Smooth muscle cell (in vitro differentiated cells): ENCODE measurements at regions not wholly inside any gene's neighbourhood (a gene's known extent, or its start where the extent isn't known, plus 50 kb on each side); places are given as distances from the start of the nearest gene placed in this dataset.

Source experiments
- DNase-seq: peaks from one replicate; lab custom pipeline; 2025; ENCODE audit not compliant: unreplicated experiment; lab: John Stamatoyannopoulos, UW
- H2AFZ ChIP-seq: fragments of 200-600 bp; sonication (generic); 2 replicates; pipeline ENCODE4 v1.6.0; 2016; ENCODE audit warnings: antibody characterized with exemption, low read depth, mild to moderate bottlenecking
- H3F3A ChIP-seq: fragments of 200-600 bp; sonication (generic); 2 replicates; pipeline ENCODE4 v1.6.0; 2017; ENCODE audit warnings: antibody characterized with exemption, low read depth
- H3K27ac ChIP-seq: fragments of 200-600 bp; sonication (generic); 2 replicates; pipeline ENCODE4 v1.5.1; 2016; ENCODE audit warnings: low read depth, mild to moderate bottlenecking
- H3K27me3 ChIP-seq: fragments of 200-600 bp; sonication (generic); 2 replicates; pipeline ENCODE4 v1.6.1; 2016; ENCODE audit warnings: low read depth, mild to moderate bottlenecking
- H3K36me3 ChIP-seq: fragments of 200-600 bp; sonication (generic); 2 replicates; pipeline ENCODE4 v1.5.1; 2016; ENCODE audit warnings: low read depth
- H3K4me1 ChIP-seq: fragments of 200-600 bp; sonication (generic); 2 replicates; pipeline ENCODE4 v1.5.1; 2016; ENCODE audit warnings: low read depth
- H3K4me2 ChIP-seq: fragments of 200-600 bp; sonication (generic); 2 replicates; pipeline ENCODE4 v1.6.0; 2016; ENCODE audit warnings: mild to moderate bottlenecking
- H3K4me3 ChIP-seq: fragments of 200-600 bp; sonication (generic); 2 replicates; pipeline ENCODE4 v1.5.1; 2016; ENCODE audit warnings: mild to moderate bottlenecking
- H3K79me2 ChIP-seq: fragments of 200-600 bp; sonication (generic); 2 replicates; pipeline ENCODE4 v1.6.0; 2016; ENCODE audit warnings: low read depth, mild to moderate bottlenecking
- H3K9ac ChIP-seq: fragments of 200-600 bp; sonication (generic); 2 replicates; pipeline ENCODE4 v1.6.0; 2016; ENCODE audit warnings: low read depth
- H3K9me3 ChIP-seq: fragments of 200-600 bp; sonication (generic); replicated peaks from 2 replicates; pipeline ENCODE4 v1.5.1; 2016; ENCODE audit warnings: low read depth
- H4K20me1 ChIP-seq: fragments of 200-600 bp; sonication (generic); 2 replicates; pipeline ENCODE4 v1.6.0; 2016; ENCODE audit warnings: low read depth
- WGBS: methylation state at CpG from one replicate; pipeline ENCODE4 v1.1.7; 2016; ENCODE audit warnings: low lambda C conversion rate; 5-methylcytosine and 5-hydroxymethylcytosine counted together
- TF ChIP-seq, protein P1 (sequence below): fragments of 200-600 bp; sonication (generic); IDR thresholded peaks from 2 replicates; pipeline ENCODE4 v1.5.1; 2017; ENCODE audit warnings: borderline replicate concordance, mild to moderate bottlenecking, antibody characterized with exemption; ENCODE audit not compliant: insufficient read depth, poor library complexity, severe bottlenecking

DNA sequence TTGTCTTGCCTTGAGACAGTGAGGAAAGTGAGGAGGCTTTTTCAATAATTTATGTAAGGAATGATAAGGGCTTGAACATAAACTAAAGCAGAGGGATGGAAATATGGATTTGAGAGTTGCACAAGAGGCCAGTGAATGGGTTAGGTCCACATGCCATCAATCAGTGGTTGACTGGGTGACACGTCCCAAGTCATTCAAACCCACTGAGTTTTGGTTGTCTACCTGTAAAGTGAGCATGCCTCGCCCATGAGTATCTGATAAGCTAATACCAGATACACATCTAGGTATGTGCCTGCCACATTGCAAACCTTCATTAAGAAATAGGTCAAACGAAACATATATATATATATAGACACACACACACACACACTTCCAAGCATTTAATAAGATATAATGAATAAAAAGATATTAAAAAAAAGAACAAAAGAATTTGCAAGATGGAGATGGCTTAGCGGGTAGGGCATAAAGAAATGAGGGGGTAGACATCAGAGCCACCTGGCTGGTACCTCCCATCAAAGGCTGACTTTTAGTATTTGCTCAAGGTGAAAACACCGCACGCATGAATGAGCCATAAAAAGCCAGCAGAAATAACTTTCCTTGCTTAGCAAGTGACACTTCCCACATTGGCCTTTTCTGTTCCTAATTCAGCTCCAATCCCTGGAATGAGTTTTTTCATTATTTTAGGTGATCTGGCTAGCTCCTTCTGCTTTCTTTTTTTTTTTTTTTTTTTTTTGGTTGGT, 109.1 kb upstream of the GGTLC1 start:
- Histone ChIP-seq H3K9ac (no peak overlapping the region), H3K4me3 (no peak overlapping the region), H2AFZ (no peak overlapping the region), H3K4me1 (peaks cover 20% of the 10 kb centered on the region), H4K20me1 (no peaks in the 10 kb centered on the region), H3K27ac (no peak overlapping the region), H3K27me3 (no peaks in the 10 kb centered on the region), H3K79me2 (no peaks in the 10 kb centered on the region), H3K9me3 (no peaks in the 10 kb centered on the region), H3F3A (peaks cover 21% of the 10 kb centered on the region), H3K36me3 (no peaks in the 10 kb centered on the region), H3K4me2 (peak overlapping the region; percentile 56)
- no peak for DNase-seq
- 85% methylated on average over 6 of the region's 6 CpGs for WGBS
- TF ChIP-seq, protein P1, sequence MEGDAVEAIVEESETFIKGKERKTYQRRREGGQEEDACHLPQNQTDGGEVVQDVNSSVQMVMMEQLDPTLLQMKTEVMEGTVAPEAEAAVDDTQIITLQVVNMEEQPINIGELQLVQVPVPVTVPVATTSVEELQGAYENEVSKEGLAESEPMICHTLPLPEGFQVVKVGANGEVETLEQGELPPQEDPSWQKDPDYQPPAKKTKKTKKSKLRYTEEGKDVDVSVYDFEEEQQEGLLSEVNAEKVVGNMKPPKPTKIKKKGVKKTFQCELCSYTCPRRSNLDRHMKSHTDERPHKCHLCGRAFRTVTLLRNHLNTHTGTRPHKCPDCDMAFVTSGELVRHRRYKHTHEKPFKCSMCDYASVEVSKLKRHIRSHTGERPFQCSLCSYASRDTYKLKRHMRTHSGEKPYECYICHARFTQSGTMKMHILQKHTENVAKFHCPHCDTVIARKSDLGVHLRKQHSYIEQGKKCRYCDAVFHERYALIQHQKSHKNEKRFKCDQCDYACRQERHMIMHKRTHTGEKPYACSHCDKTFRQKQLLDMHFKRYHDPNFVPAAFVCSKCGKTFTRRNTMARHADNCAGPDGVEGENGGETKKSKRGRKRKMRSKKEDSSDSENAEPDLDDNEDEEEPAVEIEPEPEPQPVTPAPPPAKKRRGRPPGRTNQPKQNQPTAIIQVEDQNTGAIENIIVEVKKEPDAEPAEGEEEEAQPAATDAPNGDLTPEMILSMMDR: no peak

DNA sequence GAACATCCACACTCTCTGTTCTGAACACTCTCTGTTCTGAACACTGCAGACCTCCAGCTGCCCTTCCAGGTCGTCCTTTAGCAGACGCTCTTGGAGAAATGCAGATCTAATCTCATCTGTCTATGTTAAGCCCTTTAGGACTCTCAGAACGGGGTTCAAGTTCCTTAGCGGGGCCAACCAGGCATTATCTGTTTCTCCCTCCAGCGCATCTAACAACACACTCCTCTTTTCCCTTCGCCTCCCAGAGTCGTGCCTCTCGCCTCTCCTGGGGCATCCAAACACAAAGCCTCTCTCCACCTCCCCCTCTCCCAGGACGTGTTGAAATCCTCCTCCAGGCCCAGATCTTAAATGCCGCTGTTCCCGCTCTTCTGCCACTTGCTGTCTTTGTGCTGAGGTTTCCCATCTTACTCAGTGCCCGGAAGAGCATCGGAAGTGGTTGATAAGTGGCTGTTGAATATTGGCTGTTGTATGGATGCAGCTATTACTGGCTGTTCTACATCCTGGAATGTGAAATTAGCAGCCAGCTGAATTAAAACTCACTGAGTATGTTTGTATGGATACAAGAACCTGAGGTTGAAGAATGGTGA, 108.4 kb upstream of the GGTLC1 start:
- H4K20me1 ChIP-seq: no peaks in the 10 kb centered on the region
- H3K9ac ChIP-seq: no peak overlapping the region
- DNase-seq: no peak
- peak overlapping the region; percentile 56 for H3K4me2 ChIP-seq
- H3K9me3 ChIP-seq: no peaks in the 10 kb centered on the region
- H3F3A ChIP-seq: peaks cover 21% of the 10 kb centered on the region
- 16% methylated on average over 13 of the region's 13 CpGs for WGBS
- H3K79me2 ChIP-seq: no peaks in the 10 kb centered on the region
- H3K4me3 ChIP-seq: no peak overlapping the region
- no peaks in the 10 kb centered on the region for H3K36me3 ChIP-seq
- H3K4me1 ChIP-seq: peaks cover 20% of the 10 kb centered on the region
- TF ChIP-seq, protein P1: no peak
- H3K27me3 ChIP-seq: no peaks in the 10 kb centered on the region
- peak overlapping the region; percentile 54 for H3K27ac ChIP-seq
- peak overlapping the region; percentile 57 for H2AFZ ChIP-seq

DNA sequence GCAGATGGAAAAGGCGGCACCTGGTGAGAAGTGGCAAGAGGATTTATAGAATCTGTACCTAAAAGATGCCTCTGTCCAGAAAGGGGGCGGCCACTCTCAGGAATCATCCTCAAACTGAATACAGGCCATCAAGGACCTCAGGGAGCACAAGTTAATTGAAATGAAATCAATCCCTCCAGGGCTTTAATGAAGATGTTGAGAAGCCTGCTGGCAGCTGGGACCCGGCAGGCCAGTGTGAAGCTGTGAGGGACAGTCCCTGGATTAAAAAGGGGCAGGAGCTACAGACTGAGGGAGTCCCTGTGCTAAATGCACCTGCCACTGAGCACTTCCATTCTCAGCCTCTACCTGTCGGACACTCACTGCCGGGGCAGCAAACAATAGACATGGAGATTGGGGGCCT, 107.7 kb upstream of the GGTLC1 start:
- Histone ChIP-seq H2AFZ (no peak overlapping the region), H3K4me1 (peaks cover 20% of the 10 kb centered on the region), H3K4me3 (no peak overlapping the region), H3K27me3 (no peaks in the 10 kb centered on the region), H3K36me3 (no peaks in the 10 kb centered on the region), H3K27ac (peak overlapping the region; percentile 54), H3K79me2 (no peaks in the 10 kb centered on the region), H3K9ac (peak overlapping the region; percentile 7), H3K4me2 (no peak overlapping the region), H4K20me1 (no peaks in the 10 kb centered on the region), H3K9me3 (no peaks in the 10 kb centered on the region), H3F3A (peaks cover 21% of the 10 kb centered on the region)
- TF ChIP-seq, protein P1: no peak
- 72% methylated on average over 5 of the region's 5 CpGs for WGBS
- DNase-seq: no peak
